HCT116 (cell line): ENCODE measurements at regions not wholly inside any gene's neighbourhood (a gene's known extent, or its start where the extent isn't known, plus 50 kb on each side); places are given as distances from the start of the nearest gene placed in this dataset.
"Not testable (repeated sequence)": the region's sequence is repeated elsewhere in the genome, so short reads cannot be mapped to it uniquely, and the experiment has no call there.

Experiments
- ATAC-seq: fragments of 200-7000 bp; cut with Tn5 transposase; 2 replicates; pipeline ENCODE4 v1.9.1; 2020; ENCODE audit warnings: mild to moderate bottlenecking, moderate library complexity
- BruUV-seq: library from RNA; stranded (reverse); fragments of 400-500 nt; replicated peaks from 2 replicates; lab custom pipeline; 2021; lab: Mats Ljungman, UMichigan
- CTCF ChIA-PET: fragments of 300-600 bp; sonication (Branson Sonifier 250); formaldehyde crosslinking; loops from one replicate; lab custom pipeline; 2021; ENCODE audit warnings: antibody characterized with exemption; lab: Charles Lee
- POLR2A ChIA-PET: fragments of 300-600, 350-600 bp; sonication (Branson Sonifier 250); formaldehyde crosslinking; loops from one replicate; lab custom pipeline; 2021; ENCODE audit warnings: antibody characterized with exemption; lab: Charles Lee
- RAD21 ChIA-PET, 2 experiments: fragments of 300-600 bp; sonication (Branson Sonifier 250); formaldehyde crosslinking; loops; one replicate each; lab custom pipeline; 2023; ENCODE audit warnings: low total read pairs in 2 of 2; ENCODE audit not compliant: uncharacterized antibody in 2 of 2, unreplicated experiment in 2 of 2, low non-redundant PET in 1 of 2; lab: Charles Lee
- DNase-seq: peaks from one replicate; pipeline ENCODE4 v3.0.0-alpha.2; 2010; ENCODE audit warnings: low read depth, low spot score
- H2AFZ ChIP-seq: fragments of 200-600 bp; shearing (Covaris generic), sonication (generic); 2 replicates; pipeline ENCODE4 v1.6.1; 2017; ENCODE audit warnings: low read depth, mixed run types, mixed read lengths, antibody characterized with exemption, low read length; ENCODE audit not compliant: poor library complexity, severe bottlenecking
- H3K27ac ChIP-seq: 2 replicates; pipeline ENCODE4 v1.5.1; 2012; ENCODE audit warnings: low read depth, low read length
- H3K27me3 ChIP-seq: fragments of 200-600 bp; sonication (generic); 2 replicates; pipeline ENCODE4 v1.6.1; 2016; ENCODE audit warnings: mixed run types, low read length, mixed read lengths; ENCODE audit not compliant: insufficient read depth
- H3K36me3 ChIP-seq, 2 experiments: fragments of 200-500 bp in 1 of 2; fragments of 200-600 bp in 1 of 2; sonication (Bioruptor generic) in 1 of 2; sonication (generic) in 1 of 2; 2 replicates each; pipeline versions ENCODE4 v1.5.1 to v1.6.1; 2014 to 2016; ENCODE audit warnings: low read length in 2 of 2, inconsistent platforms in 1 of 2, mixed read lengths in 1 of 2, mixed run types in 1 of 2; ENCODE audit not compliant: insufficient read depth in 2 of 2, control insufficient read depth in 1 of 2
- H3K4me1 ChIP-seq, 2 experiments: fragments of 200-600 bp in 1 of 2; sonication (generic) in 1 of 2; 2 replicates each; pipeline versions ENCODE4 v1.5.1 to v1.6.1; 2012 to 2017; ENCODE audit warnings: low read length in 2 of 2, inconsistent platforms in 1 of 2, mild to moderate bottlenecking in 1 of 2, mixed read lengths in 1 of 2, mixed run types in 1 of 2, moderate library complexity in 1 of 2; ENCODE audit not compliant: insufficient read depth in 2 of 2, control insufficient read depth in 1 of 2
- H3K4me2 ChIP-seq: fragments of 200-600 bp; sonication (generic); 2 replicates; pipeline ENCODE4 v1.6.1; 2017; ENCODE audit warnings: mixed run types, low read length, mixed read lengths
- H3K4me3 ChIP-seq, 2 experiments: fragments of 200-600 bp in 1 of 2; sonication (generic) in 1 of 2; replicated peaks in 1 of 2; 2 replicates each; pipeline ENCODE4 v1.5.1; 2011 to 2016; ENCODE audit warnings: low read length in 2 of 2, control low read depth in 1 of 2, low read depth in 1 of 2, mild to moderate bottlenecking in 1 of 2, mixed read lengths in 1 of 2, mixed run types in 1 of 2
- H3K79me2 ChIP-seq: fragments of 200-600 bp; sonication (generic); 2 replicates; pipeline ENCODE4 v1.6.1; 2017; ENCODE audit warnings: mild to moderate bottlenecking, mixed run types, low read length, moderate library complexity, mixed read lengths; ENCODE audit not compliant: insufficient read depth
- H3K9ac ChIP-seq: fragments of 200-600 bp; sonication (generic); 2 replicates; pipeline ENCODE4 v1.6.1; 2016; ENCODE audit warnings: low read length, mixed read lengths
- H3K9me2 ChIP-seq: fragments of 200-600 bp; sonication (generic), shearing (Covaris generic); 2 replicates; pipeline ENCODE4 v1.6.1; 2017; ENCODE audit warnings: mixed run types, mild to moderate bottlenecking, moderate library complexity; ENCODE audit not compliant: insufficient read depth
- H3K9me3 ChIP-seq, 2 experiments: fragments of 200-500 bp in 1 of 2; fragments of 200-600 bp in 1 of 2; sonication (Bioruptor generic) in 1 of 2; sonication (generic) in 1 of 2; 2 replicates each; pipeline ENCODE4 v1.6.1; 2014 to 2017; ENCODE audit warnings: low read length in 2 of 2, mixed read lengths in 2 of 2, inconsistent platforms in 1 of 2, low read depth in 1 of 2, mild to moderate bottlenecking in 1 of 2, mixed run types in 1 of 2, moderate library complexity in 1 of 2; ENCODE audit not compliant: control insufficient read depth in 1 of 2, insufficient read depth in 1 of 2
- H4K20me1 ChIP-seq: fragments of 200-600 bp; sonication (generic), shearing (Covaris generic); 2 replicates; pipeline ENCODE4 v1.6.1; 2017; ENCODE audit warnings: mixed run types, mild to moderate bottlenecking, moderate library complexity; ENCODE audit not compliant: insufficient read depth
- CBX3 ChIP-seq: IDR thresholded peaks from 2 replicates; pipeline ENCODE4 v1.6.1; 2012; ENCODE audit warnings: low read depth
- EGR1 ChIP-seq: IDR thresholded peaks from 2 replicates; pipeline ENCODE4 v1.6.1; 2012; ENCODE audit warnings: low read depth
- EZH2 ChIP-seq: fragments of 200-600 bp; sonication (generic); IDR thresholded peaks from 2 replicates; pipeline ENCODE4 v1.6.1; 2017; ENCODE audit warnings: antibody characterized with exemption, mixed run types
- EZH2phosphoT487 ChIP-seq: fragments of 200-600 bp; IDR thresholded peaks from 2 replicates; pipeline ENCODE4 v1.6.1; 2018; ENCODE audit warnings: antibody characterized with exemption, borderline replicate concordance
- FOSL1 ChIP-seq: IDR thresholded peaks from 2 replicates; pipeline ENCODE4 v1.6.1; 2012; ENCODE audit warnings: low read depth
- JUND ChIP-seq: IDR thresholded peaks from 2 replicates; pipeline ENCODE4 v1.6.1; 2012
- POLR2A ChIP-seq: IDR thresholded peaks from 2 replicates; pipeline ENCODE4 v1.7.0; 2011; ENCODE audit warnings: borderline replicate concordance; ENCODE audit not compliant: insufficient read depth, insufficient read length; ENCODE audit errors: extremely low read depth
- POLR2AphosphoS5 ChIP-seq: IDR thresholded peaks from 2 replicates; pipeline ENCODE4 v1.6.1; 2011; ENCODE audit warnings: mild to moderate bottlenecking, low read depth, low read length, moderate library complexity
- SP1 ChIP-seq: IDR thresholded peaks from 2 replicates; pipeline ENCODE4 v1.6.1; 2012; ENCODE audit warnings: low read depth
- SRF ChIP-seq: IDR thresholded peaks from 2 replicates; pipeline ENCODE4 v1.6.1; 2012; ENCODE audit warnings: low read depth
- TCF7L2 ChIP-seq: IDR thresholded peaks from 2 replicates; pipeline ENCODE4 v1.7.0; 2011; ENCODE audit warnings: borderline replicate concordance, inconsistent platforms; ENCODE audit not compliant: insufficient read depth, insufficient read length; ENCODE audit errors: extremely low read depth
- ZFX ChIP-seq: fragments of 450-650 bp; IDR thresholded peaks from 2 replicates; pipeline ENCODE4 v1.6.1; 2017
- ZNF274 ChIP-seq: fragments of 200-500 bp; sonication (Bioruptor generic); IDR thresholded peaks from 2 replicates; pipeline ENCODE4 v1.6.1; 2014; ENCODE audit warnings: mild to moderate bottlenecking, low read depth, low read length, inconsistent platforms
- intact Hi-C: fragments of 100-400 bp; cut with micrococcal nuclease; formaldehyde crosslinking; loops from 2 replicates; pipeline ENCODE4 v1.10.0; 2022
- TF ChIP-seq, protein P1 (sequence below): IDR thresholded peaks from 2 replicates; pipeline ENCODE4 v1.6.1; 2012
- TF ChIP-seq, protein P2 (sequence below): IDR thresholded peaks from 2 replicates; pipeline ENCODE4 v1.6.1; 2012
- TF ChIP-seq, protein P3 (sequence below): IDR thresholded peaks from 2 replicates; pipeline ENCODE4 v1.6.1; 2011; ENCODE audit warnings: mild to moderate bottlenecking, low read length, moderate library complexity; ENCODE audit not compliant: insufficient replicate concordance; ENCODE audit errors: extremely low read depth

DNA sequence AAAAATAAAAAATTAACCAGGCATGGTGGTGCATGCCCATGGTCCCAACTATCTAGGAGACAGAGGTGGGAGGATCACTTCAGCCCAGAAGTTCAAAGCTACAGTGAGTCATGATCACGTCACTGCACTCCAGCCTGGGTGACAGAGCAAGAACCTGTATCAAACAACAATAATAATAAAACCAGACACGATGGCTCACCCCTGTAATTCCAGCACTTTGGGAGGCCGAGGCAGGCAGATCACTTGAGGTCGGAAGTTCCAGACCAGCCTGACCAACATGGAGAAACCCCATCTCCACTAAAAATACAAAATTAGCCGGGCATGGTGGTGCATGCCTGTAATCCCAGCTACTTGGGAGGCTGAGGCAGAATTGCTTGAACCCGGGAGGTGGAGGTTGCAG, 159.4 kb downstream of the SKIDA1 start:
- CTCF ChIA-PET, H3K79me2 ChIP-seq, H2AFZ ChIP-seq, H3K27me3 ChIP-seq, POLR2A ChIA-PET, H3K36me3 ChIP-seq, BruUV-seq, RAD21 ChIA-PET, H3K9ac ChIP-seq, H3K4me3 ChIP-seq, H3K9me2 ChIP-seq, H4K20me1 ChIP-seq, H3K9me3 ChIP-seq: not testable (repeated sequence)
- peaks cover 52 to 72% of the 10 kb centered on the region in 2 experiments for H3K4me1 ChIP-seq
- peak overlapping the region; percentile 91 for H3K27ac ChIP-seq
- peak; percentile 78 for ATAC-seq
- DNase-seq: peak; percentile 85
- intact Hi-C loops: loop anchor here (5.0 kb wide), 1 partner anchor 89 kb away; no protein-coding TSS in a partner anchor
- TF ChIP-seq FOSL1 (peak; percentile 93), TCF7L2 (peak; percentile 90), CBX3 (peak; percentile 77; the same call in 1 of the 2 replicates), JUND (peak; percentile 88), POLR2AphosphoS5 (0 out of 2 replicates have a peak, but pooled peaks have one; percentile 27), SP1 (peak; percentile 62)
- TF ChIP-seq, protein P1, sequence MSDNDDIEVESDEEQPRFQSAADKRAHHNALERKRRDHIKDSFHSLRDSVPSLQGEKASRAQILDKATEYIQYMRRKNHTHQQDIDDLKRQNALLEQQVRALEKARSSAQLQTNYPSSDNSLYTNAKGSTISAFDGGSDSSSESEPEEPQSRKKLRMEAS: peak; percentile 40; the same call in 1 of the 2 replicates
- peak overlapping the region; percentile 62 for H3K4me2 ChIP-seq

DNA sequence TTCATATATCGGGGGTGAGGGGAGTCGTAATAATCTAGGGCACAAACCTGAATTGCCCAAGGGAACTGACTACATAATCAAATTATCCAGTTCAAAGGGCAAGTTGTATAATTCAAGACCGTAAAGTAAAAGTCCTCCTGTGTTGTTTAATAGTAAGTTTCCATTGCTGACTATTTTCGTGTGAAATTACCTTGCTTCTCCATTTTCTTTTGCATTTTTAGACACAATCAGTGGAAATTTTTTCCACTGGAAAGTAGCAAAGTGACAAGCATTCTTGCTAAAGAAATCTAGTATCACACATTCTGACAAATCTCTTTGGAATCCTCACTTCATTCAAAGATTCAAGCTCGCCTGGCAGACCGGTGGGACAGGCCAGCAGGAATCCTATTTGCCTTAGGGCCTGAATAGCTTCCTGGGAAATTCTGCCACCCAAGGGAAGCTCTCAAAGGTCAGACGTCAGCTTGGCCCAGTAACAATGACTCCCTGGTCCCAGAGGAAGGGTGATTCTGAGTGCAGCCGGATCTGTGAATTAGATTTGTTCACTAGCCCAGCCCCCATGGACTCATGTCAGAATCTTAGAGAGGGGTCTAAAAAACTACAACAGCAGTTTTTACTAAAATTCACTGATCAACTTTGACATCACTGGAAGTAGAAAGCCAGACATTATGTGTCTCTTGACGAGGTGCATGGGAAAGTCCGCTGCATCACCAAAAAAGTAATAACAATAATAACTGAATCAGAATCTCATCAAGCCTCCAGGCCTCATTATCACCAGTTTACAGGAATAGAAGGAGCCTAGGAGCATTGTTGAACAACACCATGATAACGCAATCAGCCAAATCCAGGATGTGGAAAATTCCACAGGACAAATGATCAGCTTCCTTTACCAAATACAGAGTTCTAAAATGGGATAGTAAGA, 161.0 kb downstream of the SKIDA1 start:
- Histone ChIP-seq H3K4me2 (peak overlapping the region; percentile 72), H3K9me3 (no peaks in the 10 kb centered on the region), H3K27ac (peak overlapping the region; percentile 91), H4K20me1 (no peaks in the 10 kb centered on the region), H3K4me1 (peaks cover 52 to 71% of the 10 kb centered on the region in 2 experiments), H3K4me3 (peak overlapping the region in 1 of 2 experiments; percentile 35; a peak in 2 of 4 replicates), H3K9me2 (no peaks in the 10 kb centered on the region), H3K36me3 (no peaks in the 10 kb centered on the region), H3K79me2 (no peaks in the 10 kb centered on the region), H3K9ac (peak overlapping the region; percentile 58), H3K27me3 (no peaks in the 10 kb centered on the region), H2AFZ (peak overlapping the region; percentile 67)
- ChIA-PET POLR2A (interaction anchor here (0.9 to 1.1 kb wide), 2 partner anchors 10 to 18 kb away, joined by 3 to 5 read pairs; no protein-coding TSS in a partner anchor), CTCF (no interaction called here), RAD21 (no interaction called here)
- ATAC-seq: peak; percentile 86
- BruUV-seq: TSS peak; percentile 58
- peak; percentile 94 for DNase-seq
- intact Hi-C loops: loop anchor here (2.0 to 5.0 kb wide), 2 partner anchors 72 to 87 kb away; no protein-coding TSS in a partner anchor
- TF ChIP-seq TCF7L2: no peak
- TF ChIP-seq, protein P2, sequence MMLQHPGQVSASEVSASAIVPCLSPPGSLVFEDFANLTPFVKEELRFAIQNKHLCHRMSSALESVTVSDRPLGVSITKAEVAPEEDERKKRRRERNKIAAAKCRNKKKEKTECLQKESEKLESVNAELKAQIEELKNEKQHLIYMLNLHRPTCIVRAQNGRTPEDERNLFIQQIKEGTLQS: no peak
- TF ChIP-seq, protein P1: peak; percentile 62; the same call in 1 of the 2 replicates
- TF ChIP-seq FOSL1: peak; percentile 81
- TF ChIP-seq EZH2phosphoT487: no peak
- TF ChIP-seq, protein P3, sequence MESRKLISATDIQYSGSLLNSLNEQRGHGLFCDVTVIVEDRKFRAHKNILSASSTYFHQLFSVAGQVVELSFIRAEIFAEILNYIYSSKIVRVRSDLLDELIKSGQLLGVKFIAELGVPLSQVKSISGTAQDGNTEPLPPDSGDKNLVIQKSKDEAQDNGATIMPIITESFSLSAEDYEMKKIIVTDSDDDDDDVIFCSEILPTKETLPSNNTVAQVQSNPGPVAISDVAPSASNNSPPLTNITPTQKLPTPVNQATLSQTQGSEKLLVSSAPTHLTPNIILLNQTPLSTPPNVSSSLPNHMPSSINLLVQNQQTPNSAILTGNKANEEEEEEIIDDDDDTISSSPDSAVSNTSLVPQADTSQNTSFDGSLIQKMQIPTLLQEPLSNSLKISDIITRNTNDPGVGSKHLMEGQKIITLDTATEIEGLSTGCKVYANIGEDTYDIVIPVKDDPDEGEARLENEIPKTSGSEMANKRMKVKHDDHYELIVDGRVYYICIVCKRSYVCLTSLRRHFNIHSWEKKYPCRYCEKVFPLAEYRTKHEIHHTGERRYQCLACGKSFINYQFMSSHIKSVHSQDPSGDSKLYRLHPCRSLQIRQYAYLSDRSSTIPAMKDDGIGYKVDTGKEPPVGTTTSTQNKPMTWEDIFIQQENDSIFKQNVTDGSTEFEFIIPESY: no peak
- TF ChIP-seq JUND: peak; percentile 81
- TF ChIP-seq ZFX: no peak; the same call in 1 of the 2 replicates
- TF ChIP-seq POLR2AphosphoS5: peak; percentile 45; the same call in 1 of the 2 replicates
- TF ChIP-seq EZH2: no peak
- TF ChIP-seq POLR2A: no peak
- TF ChIP-seq SRF: peak; percentile 51
- TF ChIP-seq ZNF274: no peak
- TF ChIP-seq EGR1: peak; percentile 35; the same call in 1 of the 2 replicates
